ENCODE measurements at regions not wholly inside any gene's neighbourhood (a gene's known extent, or its start where the extent isn't known, plus 50 kb on each side); places are given as distances from the start of the nearest gene placed in this dataset.

GRCh38 chr4:123106747-123107146, 184.3 kb upstream of the NUDT6 start:
- H3K4me1 Mint-ChIP-seq = peaks cover 5% of the 10 kb centered on the region in 2 donors
- H3K36me3 Mint-ChIP-seq = no peaks in the 10 kb centered on the region
- no peak overlapping the region for H3K4me3 Mint-ChIP-seq
- no peak overlapping the region for H3K27ac ChIP-seq (ENCODE audit: low read length)
- no peaks in the 10 kb centered on the region for H3K4me1 ChIP-seq (ENCODE audit: control insufficient read depth, insufficient read depth, low read length)
- H3K9me3 Mint-ChIP-seq = no peaks in the 10 kb centered on the region
- no peak for TF ChIP-seq CTCF (IDR thresholded peaks at IDR 0.05)
- intact Hi-C loops (cut with micrococcal nuclease) = loop anchor here (10.0 kb wide), 1 partner anchor 458 kb away; no protein-coding TSS in a partner anchor
- ATAC-seq = no peak
- no peaks in the 10 kb centered on the region for H3K9me3 ChIP-seq (ENCODE audit: control insufficient read depth, insufficient read depth, low read length)
- no peaks in the 10 kb centered on the region for H3K36me3 ChIP-seq (ENCODE audit: control insufficient read depth, insufficient read depth, low read length)
- H3K27ac Mint-ChIP-seq = no peak overlapping the region
- no peaks in the 10 kb centered on the region for H3K27me3 ChIP-seq (ENCODE audit: control insufficient read depth, insufficient read depth, low read length)
- H3K4me3 ChIP-seq (ENCODE audit: low read length) = no peak overlapping the region
- no peaks in the 10 kb centered on the region for H3K27me3 Mint-ChIP-seq (ENCODE audit: low read depth in 2 of 2)
- WGBS (ENCODE audit: insufficient coverage) = 90% methylated on average over 8 of the region's 8 CpGs
- no peak for DNase-seq

GRCh38 chr4:123107444-123108252, 185.3 kb upstream of the NUDT6 start:
- no peak overlapping the region for H3K4me3 ChIP-seq (ENCODE audit: low read length)
- H3K27me3 ChIP-seq (ENCODE audit: control insufficient read depth, insufficient read depth, low read length) = no peaks in the 10 kb centered on the region
- H3K27ac ChIP-seq (ENCODE audit: low read length) = no peak overlapping the region
- Mint-ChIP-seq H3K36me3 (no peaks in the 10 kb centered on the region), H3K27ac (no peak overlapping the region), H3K4me3 (no peak overlapping the region), H3K4me1 (peaks cover 5% of the 10 kb centered on the region in 2 donors), H3K9me3 (no peaks in the 10 kb centered on the region), H3K27me3 (ENCODE audit: low read depth in 2 of 2) (no peaks in the 10 kb centered on the region)
- H3K36me3 ChIP-seq (ENCODE audit: control insufficient read depth, insufficient read depth, low read length) = no peaks in the 10 kb centered on the region
- H3K9me3 ChIP-seq (ENCODE audit: control insufficient read depth, insufficient read depth, low read length) = no peaks in the 10 kb centered on the region
- no peak for ATAC-seq
- no peak for DNase-seq
- WGBS (ENCODE audit: insufficient coverage) = 97% methylated on average over 16 of the region's 16 CpGs
- no peak for TF ChIP-seq CTCF (IDR thresholded peaks at IDR 0.05)
- intact Hi-C loops (cut with micrococcal nuclease) = loop anchor here (10.0 kb wide), 1 partner anchor 457 kb away; no protein-coding TSS in a partner anchor
- no peaks in the 10 kb centered on the region for H3K4me1 ChIP-seq (ENCODE audit: control insufficient read depth, insufficient read depth, low read length)

- H3K4me1 ChIP-seq (ENCODE audit: control insufficient read depth, insufficient read depth, low read length) = no peaks in the 10 kb centered on the region
- WGBS (ENCODE audit: insufficient coverage) = 83% methylated on average over 1 of the region's 2 CpGs
- intact Hi-C loops (cut with micrococcal nuclease) = loop anchor here (10.0 kb wide), 1 partner anchor 456 kb away; no protein-coding TSS in a partner anchor
- no peak overlapping the region for H3K27ac ChIP-seq (ENCODE audit: low read length)
- no peak overlapping the region for H3K4me3 ChIP-seq (ENCODE audit: low read length)
- no peaks in the 10 kb centered on the region for H3K36me3 Mint-ChIP-seq
- no peaks in the 10 kb centered on the region for H3K9me3 Mint-ChIP-seq
- no peaks in the 10 kb centered on the region for H3K27me3 ChIP-seq (ENCODE audit: control insufficient read depth, insufficient read depth, low read length)
- ATAC-seq (no peak), DNase-seq (no peak)
- no peak overlapping the region for H3K27ac Mint-ChIP-seq
- H3K9me3 ChIP-seq (ENCODE audit: control insufficient read depth, insufficient read depth, low read length) = no peaks in the 10 kb centered on the region
- no peaks in the 10 kb centered on the region for H3K27me3 Mint-ChIP-seq (ENCODE audit: low read depth in 2 of 2)
- no peak overlapping the region for H3K4me3 Mint-ChIP-seq
- H3K4me1 Mint-ChIP-seq = no peaks in the 10 kb centered on the region
- TF ChIP-seq CTCF (IDR thresholded peaks at IDR 0.05) = no peak
- no peaks in the 10 kb centered on the region for H3K36me3 ChIP-seq (ENCODE audit: control insufficient read depth, insufficient read depth, low read length)
These were observed 186.7 kb upstream of the NUDT6 start for GRCh38 chr4:123109139-123109538.

- intact Hi-C loops (cut with micrococcal nuclease) = no loop called here
- Histone ChIP-seq H3K36me3 (ENCODE audit: control insufficient read depth, insufficient read depth, low read length) (no peaks in the 10 kb centered on the region), H3K9me3 (ENCODE audit: control insufficient read depth, insufficient read depth, low read length) (no peaks in the 10 kb centered on the region), H3K4me3 (ENCODE audit: low read length) (no peak overlapping the region), H3K4me1 (ENCODE audit: control insufficient read depth, insufficient read depth, low read length) (no peaks in the 10 kb centered on the region), H3K27me3 (ENCODE audit: control insufficient read depth, insufficient read depth, low read length) (no peaks in the 10 kb centered on the region), H3K27ac (ENCODE audit: low read length) (no peak overlapping the region)
- H3K36me3 Mint-ChIP-seq = no peaks in the 10 kb centered on the region
- WGBS (ENCODE audit: insufficient coverage) = no CpG with 5 or more reads among the region's 1 CpG
- no peak for DNase-seq
- no peak overlapping the region for H3K27ac Mint-ChIP-seq
- TF ChIP-seq CTCF (IDR thresholded peaks at IDR 0.05) = no peak
- H3K27me3 Mint-ChIP-seq (ENCODE audit: low read depth in 2 of 2) = no peaks in the 10 kb centered on the region
- no peaks in the 10 kb centered on the region for H3K9me3 Mint-ChIP-seq
- no peaks in the 10 kb centered on the region for H3K4me1 Mint-ChIP-seq
- ATAC-seq = no peak
- H3K4me3 Mint-ChIP-seq = no peak overlapping the region
These were observed 187.8 kb upstream of the NUDT6 start for GRCh38 chr4:123110147-123110546.

Measured in natural killer cell (primary cell).